GM23338 (cell line): ENCODE measurements at regions not wholly inside any gene's neighbourhood (a gene's known extent, or its start where the extent isn't known, plus 50 kb on each side); places are given as distances from the start of the nearest gene placed in this dataset.

ENCODE experiments used
- ATAC-seq: fragments of 200-7000 bp; cut with Tn5 transposase; 3 replicates; pipeline ENCODE4 v1.9.1; 2020
- DNase-seq: peaks from one replicate; pipeline ENCODE4 v3.0.0-alpha.2; 2015; ENCODE audit warnings: low spot score
- H2AFZ ChIP-seq: fragments of 200-600 bp; sonication (generic); 2 replicates; pipeline ENCODE4 v1.8.0; 2016; ENCODE audit warnings: antibody characterized with exemption, mild to moderate bottlenecking, moderate library complexity
- H3F3A ChIP-seq: fragments of 200-600 bp; sonication (generic); replicated peaks from 2 replicates; pipeline ENCODE4 v1.8.0; 2017; ENCODE audit warnings: antibody characterized with exemption, mixed run types, low read depth
- H3K27ac ChIP-seq: fragments of 200-600 bp; sonication (generic); 2 replicates; pipeline ENCODE4 v1.6.1; 2016; ENCODE audit warnings: low read depth
- H3K27me3 ChIP-seq: fragments of 200-600 bp; sonication (generic); 2 replicates; pipeline ENCODE4 v1.8.0; 2016; ENCODE audit warnings: mild to moderate bottlenecking, mixed run types, moderate library complexity; ENCODE audit not compliant: insufficient read depth
- H3K36me3 ChIP-seq: fragments of 200-600 bp; sonication (generic); 2 replicates; pipeline ENCODE4 v1.8.0; 2016; ENCODE audit warnings: mild to moderate bottlenecking; ENCODE audit not compliant: insufficient read depth
- H3K4me1 ChIP-seq: fragments of 200-600 bp; sonication (generic); 2 replicates; pipeline ENCODE4 v1.8.0; 2016; ENCODE audit warnings: mild to moderate bottlenecking, moderate library complexity; ENCODE audit not compliant: insufficient read depth
- H3K4me2 ChIP-seq: fragments of 200-600 bp; sonication (generic); 2 replicates; pipeline ENCODE4 v1.7.1; 2017; ENCODE audit warnings: mixed run types
- H3K4me3 ChIP-seq: fragments of 200-600 bp; sonication (generic); 2 replicates; pipeline ENCODE4 v1.6.1; 2016; ENCODE audit warnings: mixed run types
- H3K79me2 ChIP-seq: fragments of 200-600 bp; sonication (generic); replicated peaks from 2 replicates; pipeline ENCODE4 v1.8.0; 2017; ENCODE audit warnings: mild to moderate bottlenecking; ENCODE audit not compliant: insufficient read depth
- H3K9me2 ChIP-seq: fragments of 200-600 bp; sonication (generic); 2 replicates; pipeline ENCODE4 v1.8.0; 2017; ENCODE audit not compliant: insufficient read depth
- H4K20me1 ChIP-seq: fragments of 200-600 bp; sonication (generic); replicated peaks from 2 replicates; pipeline ENCODE4 v1.8.0; 2017; ENCODE audit warnings: mild to moderate bottlenecking; ENCODE audit not compliant: insufficient read depth
- H3K27ac Mint-ChIP-seq: 2 replicates; pipeline ENCODE4 v1.8.0; 2020; ENCODE audit warnings: inconsistent platforms, mild to moderate bottlenecking, moderate library complexity, mixed read lengths
- H3K27me3 Mint-ChIP-seq: 3 replicates; pipeline ENCODE4 v1.8.0; 2022; ENCODE audit warnings: low read depth, mild to moderate bottlenecking, moderate library complexity, mixed read lengths, inconsistent platforms; ENCODE audit not compliant: insufficient read depth, poor library complexity
- H3K36me3 Mint-ChIP-seq: 3 replicates; pipeline ENCODE4 v1.8.0; 2021; ENCODE audit warnings: low read depth, mild to moderate bottlenecking, inconsistent platforms, moderate library complexity, mixed read lengths
- H3K4me1 Mint-ChIP-seq: 3 replicates; pipeline ENCODE4 v1.8.0; 2020; ENCODE audit warnings: mild to moderate bottlenecking, inconsistent platforms, mixed read lengths
- H3K4me3 Mint-ChIP-seq: 3 replicates; pipeline ENCODE4 v1.8.0; 2021; ENCODE audit warnings: moderate library complexity, mild to moderate bottlenecking, inconsistent platforms, mixed read lengths
- H3K9me3 Mint-ChIP-seq: 3 replicates; pipeline ENCODE4 v1.8.0; 2020; ENCODE audit warnings: moderate library complexity, mild to moderate bottlenecking, inconsistent platforms, mixed read lengths
- CREB1 ChIP-seq: fragments of 250-450 bp; sonication (Bioruptor Pico); IDR thresholded peaks from 2 replicates; pipeline ENCODE4 v1.5.0; 2020; ENCODE audit warnings: low read depth, mild to moderate bottlenecking, moderate library complexity
- JUNB ChIP-seq: IDR thresholded peaks from one replicate; pipeline ENCODE4 v1.6.1; 2016; ENCODE audit warnings: antibody characterized with exemption; ENCODE audit not compliant: unreplicated experiment
- STAT1 ChIP-seq: IDR thresholded peaks from one replicate; pipeline ENCODE4 v1.6.1; 2016; ENCODE audit warnings: antibody characterized with exemption; ENCODE audit not compliant: unreplicated experiment
- ZNF114 ChIP-seq: fragments of 250-450 bp; sonication (Bioruptor Pico); IDR thresholded peaks from 2 replicates; pipeline ENCODE4 v1.5.0; 2020; ENCODE audit warnings: mild to moderate bottlenecking, moderate library complexity
- ZNF331 ChIP-seq: fragments of 250-450 bp; sonication (Bioruptor Pico); IDR thresholded peaks from 2 replicates; pipeline ENCODE4 v1.5.0; 2020; ENCODE audit warnings: low read depth, mild to moderate bottlenecking, moderate library complexity
- TF ChIP-seq, protein P1 (sequence below): IDR thresholded peaks from 2 replicates; pipeline ENCODE4 v1.6.1; 2016; ENCODE audit warnings: antibody characterized with exemption
- TF ChIP-seq, protein P2 (sequence below), 2 experiments: fragments of 200-600 bp in 1 of 2; sonication (generic) in 1 of 2; conservative IDR thresholded peaks; 2 replicates each; pipeline versions ENCODE4 v1.5.1 to v1.6.1; 2016 to 2017; ENCODE audit warnings: antibody characterized with exemption in 2 of 2, low read depth in 2 of 2, mild to moderate bottlenecking in 2 of 2, moderate library complexity in 1 of 2
- TF ChIP-seq, protein P3 (sequence below): IDR thresholded peaks from one replicate; pipeline ENCODE4 v1.6.1; 2018; ENCODE audit warnings: antibody characterized with exemption; ENCODE audit not compliant: unreplicated experiment

DNA sequence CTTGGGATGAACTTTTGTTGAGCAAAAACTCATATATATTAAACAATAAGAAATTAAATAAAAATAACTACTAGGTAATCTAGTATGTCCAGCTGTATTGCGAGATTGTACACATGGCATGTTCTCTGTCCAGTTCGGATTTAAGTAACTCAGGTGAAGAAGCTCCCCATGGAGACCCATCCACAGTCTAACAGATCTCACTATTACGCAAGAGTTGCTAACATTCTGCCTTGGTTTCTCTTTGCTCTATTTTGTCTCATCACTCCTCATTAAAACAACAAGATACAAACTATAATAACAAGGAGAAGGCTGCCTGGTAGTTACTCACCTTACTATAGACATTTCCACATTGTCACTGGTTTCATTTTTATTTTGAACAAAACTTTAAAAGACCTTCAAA is 1372.3 kb upstream of the CELF2 start (continued):
- TF ChIP-seq ZNF114 (no peak), STAT1 (no peak), ZNF331 (CRISPR knock-in tag) (no peak)
- TF ChIP-seq, protein P1, sequence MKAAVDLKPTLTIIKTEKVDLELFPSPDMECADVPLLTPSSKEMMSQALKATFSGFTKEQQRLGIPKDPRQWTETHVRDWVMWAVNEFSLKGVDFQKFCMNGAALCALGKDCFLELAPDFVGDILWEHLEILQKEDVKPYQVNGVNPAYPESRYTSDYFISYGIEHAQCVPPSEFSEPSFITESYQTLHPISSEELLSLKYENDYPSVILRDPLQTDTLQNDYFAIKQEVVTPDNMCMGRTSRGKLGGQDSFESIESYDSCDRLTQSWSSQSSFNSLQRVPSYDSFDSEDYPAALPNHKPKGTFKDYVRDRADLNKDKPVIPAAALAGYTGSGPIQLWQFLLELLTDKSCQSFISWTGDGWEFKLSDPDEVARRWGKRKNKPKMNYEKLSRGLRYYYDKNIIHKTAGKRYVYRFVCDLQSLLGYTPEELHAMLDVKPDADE: no peak

DNA sequence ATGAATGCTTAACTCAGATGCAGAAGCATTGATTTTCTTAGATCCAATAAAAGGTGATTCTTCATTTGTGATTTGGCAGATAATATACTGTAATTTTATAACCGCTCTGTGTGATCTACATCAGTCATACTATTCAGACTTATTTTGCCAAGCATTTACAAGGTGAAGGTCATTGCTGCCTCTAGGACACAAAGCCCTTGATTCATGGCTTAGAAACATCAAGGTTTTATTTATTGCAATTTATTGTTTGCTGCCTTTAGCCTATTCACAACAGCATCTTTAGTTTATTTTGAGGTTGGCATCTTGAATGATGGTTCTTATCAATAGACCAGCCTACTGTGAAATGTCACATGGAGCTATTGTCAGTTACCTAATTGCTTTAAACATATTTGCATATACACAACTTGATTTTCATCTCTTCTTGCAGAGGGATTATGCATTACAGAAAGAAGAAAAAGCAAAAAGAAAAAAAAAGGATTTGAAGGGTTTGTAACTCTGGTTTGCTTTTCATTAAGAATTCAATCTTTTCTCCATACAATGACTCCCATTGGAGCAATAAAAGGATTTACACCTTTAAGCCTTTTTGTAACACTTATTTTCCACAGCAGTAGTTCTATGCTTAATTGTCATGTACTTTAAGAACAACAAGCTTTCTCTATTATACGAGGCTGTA is 1371.6 kb upstream of the CELF2 start:
- no peaks in the 10 kb centered on the region for H3K4me1 ChIP-seq
- Mint-ChIP-seq H3K36me3 (peaks cover 16% of the 10 kb centered on the region; the same call in 2 of the 3 replicates), H3K27me3 (no peaks in the 10 kb centered on the region), H3K4me1 (peaks cover 2% of the 10 kb centered on the region; the same call in 1 of the 3 replicates), H3K9me3 (peaks cover 21% of the 10 kb centered on the region), H3K27ac (no peak overlapping the region), H3K4me3 (no peak overlapping the region)
- TF ChIP-seq, protein P2, sequence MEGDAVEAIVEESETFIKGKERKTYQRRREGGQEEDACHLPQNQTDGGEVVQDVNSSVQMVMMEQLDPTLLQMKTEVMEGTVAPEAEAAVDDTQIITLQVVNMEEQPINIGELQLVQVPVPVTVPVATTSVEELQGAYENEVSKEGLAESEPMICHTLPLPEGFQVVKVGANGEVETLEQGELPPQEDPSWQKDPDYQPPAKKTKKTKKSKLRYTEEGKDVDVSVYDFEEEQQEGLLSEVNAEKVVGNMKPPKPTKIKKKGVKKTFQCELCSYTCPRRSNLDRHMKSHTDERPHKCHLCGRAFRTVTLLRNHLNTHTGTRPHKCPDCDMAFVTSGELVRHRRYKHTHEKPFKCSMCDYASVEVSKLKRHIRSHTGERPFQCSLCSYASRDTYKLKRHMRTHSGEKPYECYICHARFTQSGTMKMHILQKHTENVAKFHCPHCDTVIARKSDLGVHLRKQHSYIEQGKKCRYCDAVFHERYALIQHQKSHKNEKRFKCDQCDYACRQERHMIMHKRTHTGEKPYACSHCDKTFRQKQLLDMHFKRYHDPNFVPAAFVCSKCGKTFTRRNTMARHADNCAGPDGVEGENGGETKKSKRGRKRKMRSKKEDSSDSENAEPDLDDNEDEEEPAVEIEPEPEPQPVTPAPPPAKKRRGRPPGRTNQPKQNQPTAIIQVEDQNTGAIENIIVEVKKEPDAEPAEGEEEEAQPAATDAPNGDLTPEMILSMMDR (conservative IDR thresholded peaks at IDR 0.05; ENCODE audit: low read depth in 2 of 2): no peak
- TF ChIP-seq CREB1 (CRISPR knock-in tag) (no peak), STAT1 (no peak), ZNF114 (no peak), JUNB (no peak)
- TF ChIP-seq, protein P3, sequence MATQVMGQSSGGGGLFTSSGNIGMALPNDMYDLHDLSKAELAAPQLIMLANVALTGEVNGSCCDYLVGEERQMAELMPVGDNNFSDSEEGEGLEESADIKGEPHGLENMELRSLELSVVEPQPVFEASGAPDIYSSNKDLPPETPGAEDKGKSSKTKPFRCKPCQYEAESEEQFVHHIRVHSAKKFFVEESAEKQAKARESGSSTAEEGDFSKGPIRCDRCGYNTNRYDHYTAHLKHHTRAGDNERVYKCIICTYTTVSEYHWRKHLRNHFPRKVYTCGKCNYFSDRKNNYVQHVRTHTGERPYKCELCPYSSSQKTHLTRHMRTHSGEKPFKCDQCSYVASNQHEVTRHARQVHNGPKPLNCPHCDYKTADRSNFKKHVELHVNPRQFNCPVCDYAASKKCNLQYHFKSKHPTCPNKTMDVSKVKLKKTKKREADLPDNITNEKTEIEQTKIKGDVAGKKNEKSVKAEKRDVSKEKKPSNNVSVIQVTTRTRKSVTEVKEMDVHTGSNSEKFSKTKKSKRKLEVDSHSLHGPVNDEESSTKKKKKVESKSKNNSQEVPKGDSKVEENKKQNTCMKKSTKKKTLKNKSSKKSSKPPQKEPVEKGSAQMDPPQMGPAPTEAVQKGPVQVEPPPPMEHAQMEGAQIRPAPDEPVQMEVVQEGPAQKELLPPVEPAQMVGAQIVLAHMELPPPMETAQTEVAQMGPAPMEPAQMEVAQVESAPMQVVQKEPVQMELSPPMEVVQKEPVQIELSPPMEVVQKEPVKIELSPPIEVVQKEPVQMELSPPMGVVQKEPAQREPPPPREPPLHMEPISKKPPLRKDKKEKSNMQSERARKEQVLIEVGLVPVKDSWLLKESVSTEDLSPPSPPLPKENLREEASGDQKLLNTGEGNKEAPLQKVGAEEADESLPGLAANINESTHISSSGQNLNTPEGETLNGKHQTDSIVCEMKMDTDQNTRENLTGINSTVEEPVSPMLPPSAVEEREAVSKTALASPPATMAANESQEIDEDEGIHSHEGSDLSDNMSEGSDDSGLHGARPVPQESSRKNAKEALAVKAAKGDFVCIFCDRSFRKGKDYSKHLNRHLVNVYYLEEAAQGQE: no peak
- no peak for DNase-seq
- H3F3A ChIP-seq: no peaks in the 10 kb centered on the region
- no peak overlapping the region for H3K4me3 ChIP-seq
- H3K4me2 ChIP-seq: no peak overlapping the region
- ATAC-seq: no peak
- no peaks in the 10 kb centered on the region for H3K36me3 ChIP-seq
- H4K20me1 ChIP-seq: no peaks in the 10 kb centered on the region
- H2AFZ ChIP-seq: no peak overlapping the region
- no peak overlapping the region for H3K27ac ChIP-seq
- H3K27me3 ChIP-seq: no peaks in the 10 kb centered on the region
- H3K79me2 ChIP-seq: no peaks in the 10 kb centered on the region
- H3K9me2 ChIP-seq: no peaks in the 10 kb centered on the region; the same call in none of the 2 replicates
